ENCODE measurements at regions not wholly inside any gene's neighbourhood (a gene's known extent, or its start where the extent isn't known, plus 50 kb on each side); places are given as distances from the start of the nearest gene placed in this dataset.

DNA sequence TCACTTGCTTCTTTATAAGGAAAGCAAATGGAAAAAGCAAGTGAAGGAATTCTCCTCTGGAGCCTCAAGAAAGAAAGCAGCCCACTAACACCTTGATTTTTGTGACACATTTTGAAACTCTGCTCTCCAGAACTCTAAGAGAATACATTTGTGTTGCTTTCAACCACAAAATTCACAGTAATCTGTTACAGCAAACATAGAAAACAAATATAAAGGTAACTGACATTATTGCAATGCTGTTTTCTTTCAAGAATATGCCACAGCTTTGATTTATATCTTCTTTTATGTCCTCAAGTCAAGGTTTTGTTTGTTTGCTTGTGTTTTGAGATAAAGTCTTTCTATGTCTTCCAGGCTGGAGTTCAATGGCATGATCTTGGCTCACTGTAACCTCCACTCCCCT is 103.1 kb upstream of the FIGN start:
- Histone ChIP-seq H3K4me1 (no peaks in the 10 kb centered on the region), H3K27me3 (no peaks in the 10 kb centered on the region), H3K9me3 (no peaks in the 10 kb centered on the region), H3K4me3 (no peak overlapping the region), H3K36me3 (no peaks in the 10 kb centered on the region), H3K27ac (replicated peaks in 1 of 4) (no peak overlapping the region)
- TF ChIP-seq POLR2A (IDR thresholded peaks at IDR 0.05; ENCODE audit: low read depth): no peak
- TF ChIP-seq POLR2AphosphoS5 (IDR thresholded peaks at IDR 0.05): no peak
- TF ChIP-seq EP300 (IDR thresholded peaks at IDR 0.05): no peak
- TF ChIP-seq, protein P1, sequence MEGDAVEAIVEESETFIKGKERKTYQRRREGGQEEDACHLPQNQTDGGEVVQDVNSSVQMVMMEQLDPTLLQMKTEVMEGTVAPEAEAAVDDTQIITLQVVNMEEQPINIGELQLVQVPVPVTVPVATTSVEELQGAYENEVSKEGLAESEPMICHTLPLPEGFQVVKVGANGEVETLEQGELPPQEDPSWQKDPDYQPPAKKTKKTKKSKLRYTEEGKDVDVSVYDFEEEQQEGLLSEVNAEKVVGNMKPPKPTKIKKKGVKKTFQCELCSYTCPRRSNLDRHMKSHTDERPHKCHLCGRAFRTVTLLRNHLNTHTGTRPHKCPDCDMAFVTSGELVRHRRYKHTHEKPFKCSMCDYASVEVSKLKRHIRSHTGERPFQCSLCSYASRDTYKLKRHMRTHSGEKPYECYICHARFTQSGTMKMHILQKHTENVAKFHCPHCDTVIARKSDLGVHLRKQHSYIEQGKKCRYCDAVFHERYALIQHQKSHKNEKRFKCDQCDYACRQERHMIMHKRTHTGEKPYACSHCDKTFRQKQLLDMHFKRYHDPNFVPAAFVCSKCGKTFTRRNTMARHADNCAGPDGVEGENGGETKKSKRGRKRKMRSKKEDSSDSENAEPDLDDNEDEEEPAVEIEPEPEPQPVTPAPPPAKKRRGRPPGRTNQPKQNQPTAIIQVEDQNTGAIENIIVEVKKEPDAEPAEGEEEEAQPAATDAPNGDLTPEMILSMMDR (IDR thresholded peaks at IDR 0.05): no peak
- DNase-seq (ENCODE audit: extremely low spot score): no peak
- intact Hi-C loops (cut with DNase I): no loop called here

DNA sequence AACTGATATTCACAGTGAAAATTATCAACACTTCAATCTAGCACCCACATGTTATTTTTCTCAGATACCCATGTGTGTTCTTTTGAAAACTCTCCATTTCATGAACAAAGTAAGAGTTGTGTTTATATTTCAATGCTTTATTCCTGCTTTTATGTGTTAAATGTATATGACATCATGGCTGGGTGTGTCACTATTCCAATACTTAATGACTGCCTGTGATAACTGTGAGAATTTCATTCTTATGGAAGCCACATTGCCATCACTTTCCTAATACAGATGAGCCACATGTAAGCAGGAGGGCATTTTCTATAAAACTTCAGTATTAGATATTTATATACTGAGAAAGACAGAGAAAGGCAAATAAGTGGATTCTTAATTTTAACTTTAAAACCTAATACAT is 100.4 kb upstream of the FIGN start:
- Histone ChIP-seq H3K27ac (replicated peaks in 1 of 4) (no peak overlapping the region), H3K9me3 (no peaks in the 10 kb centered on the region), H3K4me1 (no peaks in the 10 kb centered on the region), H3K4me3 (no peak overlapping the region), H3K27me3 (no peaks in the 10 kb centered on the region), H3K36me3 (no peaks in the 10 kb centered on the region)
- no peak for DNase-seq (ENCODE audit: extremely low spot score)
- TF ChIP-seq, protein P1 (IDR thresholded peaks at IDR 0.05): no peak
- no peak for TF ChIP-seq EP300 (IDR thresholded peaks at IDR 0.05)
- no peak for TF ChIP-seq POLR2AphosphoS5 (IDR thresholded peaks at IDR 0.05)
- TF ChIP-seq POLR2A (IDR thresholded peaks at IDR 0.05; ENCODE audit: low read depth): no peak
- intact Hi-C loops (cut with DNase I): no loop called here

DNA sequence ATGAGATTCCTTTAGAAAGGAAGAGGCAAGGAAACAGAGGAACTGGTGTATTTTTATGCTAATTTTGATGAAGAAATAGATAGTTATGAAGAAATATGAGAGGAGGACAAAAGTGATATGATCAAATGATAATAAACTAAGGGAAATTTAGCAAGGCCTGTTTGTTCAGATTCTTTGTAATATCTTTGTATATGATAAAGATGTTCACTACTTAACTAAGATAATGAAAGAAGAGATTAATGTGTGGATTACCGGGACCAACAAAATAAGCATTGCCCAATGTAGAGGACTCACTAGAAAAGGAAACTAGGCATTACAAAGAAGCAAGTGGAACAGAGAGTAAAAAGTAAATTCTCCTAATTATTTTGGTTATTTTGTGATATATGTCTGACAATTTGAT is 99.0 kb upstream of the FIGN start:
- Histone ChIP-seq H3K27me3 (no peaks in the 10 kb centered on the region), H3K27ac (replicated peaks in 1 of 4) (no peak overlapping the region), H3K36me3 (no peaks in the 10 kb centered on the region), H3K9me3 (no peaks in the 10 kb centered on the region), H3K4me3 (no peak overlapping the region), H3K4me1 (no peaks in the 10 kb centered on the region)
- no peak for DNase-seq (ENCODE audit: extremely low spot score)
- intact Hi-C loops (cut with DNase I): no loop called here
- WGBS: 97% methylated on average over 1 of the region's 1 CpG
- TF ChIP-seq, protein P1 (IDR thresholded peaks at IDR 0.05): no peak
- no peak for TF ChIP-seq POLR2AphosphoS5 (IDR thresholded peaks at IDR 0.05)

- H3K36me3 ChIP-seq: no peaks in the 10 kb centered on the region
- intact Hi-C loops (cut with DNase I): no loop called here
- no peaks in the 10 kb centered on the region for H3K27me3 ChIP-seq
- TF ChIP-seq, protein P1 (IDR thresholded peaks at IDR 0.05): no peak
- no peak for TF ChIP-seq POLR2AphosphoS5 (IDR thresholded peaks at IDR 0.05)
- no peak for TF ChIP-seq EP300 (IDR thresholded peaks at IDR 0.05)
- no peak for TF ChIP-seq POLR2A (IDR thresholded peaks at IDR 0.05; ENCODE audit: low read depth)
- no peak overlapping the region for H3K27ac ChIP-seq (replicated peaks in 1 of 4)
- H3K4me1 ChIP-seq: no peaks in the 10 kb centered on the region
- no peak overlapping the region for H3K4me3 ChIP-seq
- no peak for DNase-seq (ENCODE audit: extremely low spot score)
- H3K9me3 ChIP-seq: no peaks in the 10 kb centered on the region
Measured at GRCh38 chr2:163834221-163834620, 98.4 kb upstream of the FIGN start.

GRCh38 chr2:163828771-163829170 is 93.0 kb upstream of the FIGN start:
- H3K4me3 ChIP-seq: no peak overlapping the region
- no peak overlapping the region for H3K27ac ChIP-seq (replicated peaks in 1 of 4)
- H3K9me3 ChIP-seq: peaks cover 0 to 5% (median 0%) of the 10 kb centered on the region in 4 donors
- no peaks in the 10 kb centered on the region for H3K36me3 ChIP-seq
- no peaks in the 10 kb centered on the region for H3K27me3 ChIP-seq
- no peaks in the 10 kb centered on the region for H3K4me1 ChIP-seq
- 79% methylated on average over 3 of the region's 3 CpGs for WGBS
- intact Hi-C loops (cut with DNase I): no loop called here
- no peak for DNase-seq (ENCODE audit: extremely low spot score)
- TF ChIP-seq POLR2AphosphoS5 (IDR thresholded peaks at IDR 0.05): no peak
- no peak for TF ChIP-seq POLR2A (IDR thresholded peaks at IDR 0.05; ENCODE audit: low read depth)
- no peak for TF ChIP-seq EP300 (IDR thresholded peaks at IDR 0.05)
- TF ChIP-seq, protein P1 (IDR thresholded peaks at IDR 0.05): no peak

Data from esophagus muscularis mucosa (tissue), 4 donors.